ENCODE measurements at regions not wholly inside any gene's neighbourhood (a gene's known extent, or its start where the extent isn't known, plus 50 kb on each side); places are given as distances from the start of the nearest gene placed in this dataset.

DNA sequence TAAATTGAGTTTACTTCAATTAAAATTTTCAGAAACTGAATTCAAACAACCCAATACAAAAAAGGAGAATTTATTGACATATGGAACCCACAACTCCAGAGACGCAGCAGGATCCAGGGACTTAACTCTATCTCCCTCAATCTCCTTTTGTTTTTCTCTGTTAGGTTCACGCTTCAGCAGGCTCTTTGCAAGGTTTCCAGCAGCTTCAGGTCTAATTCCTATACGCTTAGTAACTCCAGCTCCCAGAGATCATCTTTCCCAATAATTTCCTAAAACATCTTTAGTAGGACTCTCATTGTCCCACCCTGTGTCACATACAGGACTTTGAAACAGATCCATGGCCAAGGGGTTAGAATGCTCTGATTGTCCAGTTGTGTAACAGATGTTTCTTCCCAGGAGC is 175.2 kb downstream of the RMST start:
- Histone ChIP-seq H3K27ac (no peak overlapping the region), H3K36me3 (no peaks in the 10 kb centered on the region), H3K4me1 (no peaks in the 10 kb centered on the region), H3K9me3 (no peaks in the 10 kb centered on the region), H3K27me3 (no peaks in the 10 kb centered on the region), H3K4me3 (no peak overlapping the region)
- WGBS, 2 donors: 79 to 91% methylated on average over 3 of the region's 3 CpGs
- no peak for TF ChIP-seq EP300 (IDR thresholded peaks at IDR 0.05)
- no peak for TF ChIP-seq POLR2A (IDR thresholded peaks at IDR 0.05)
- TF ChIP-seq, protein P1, sequence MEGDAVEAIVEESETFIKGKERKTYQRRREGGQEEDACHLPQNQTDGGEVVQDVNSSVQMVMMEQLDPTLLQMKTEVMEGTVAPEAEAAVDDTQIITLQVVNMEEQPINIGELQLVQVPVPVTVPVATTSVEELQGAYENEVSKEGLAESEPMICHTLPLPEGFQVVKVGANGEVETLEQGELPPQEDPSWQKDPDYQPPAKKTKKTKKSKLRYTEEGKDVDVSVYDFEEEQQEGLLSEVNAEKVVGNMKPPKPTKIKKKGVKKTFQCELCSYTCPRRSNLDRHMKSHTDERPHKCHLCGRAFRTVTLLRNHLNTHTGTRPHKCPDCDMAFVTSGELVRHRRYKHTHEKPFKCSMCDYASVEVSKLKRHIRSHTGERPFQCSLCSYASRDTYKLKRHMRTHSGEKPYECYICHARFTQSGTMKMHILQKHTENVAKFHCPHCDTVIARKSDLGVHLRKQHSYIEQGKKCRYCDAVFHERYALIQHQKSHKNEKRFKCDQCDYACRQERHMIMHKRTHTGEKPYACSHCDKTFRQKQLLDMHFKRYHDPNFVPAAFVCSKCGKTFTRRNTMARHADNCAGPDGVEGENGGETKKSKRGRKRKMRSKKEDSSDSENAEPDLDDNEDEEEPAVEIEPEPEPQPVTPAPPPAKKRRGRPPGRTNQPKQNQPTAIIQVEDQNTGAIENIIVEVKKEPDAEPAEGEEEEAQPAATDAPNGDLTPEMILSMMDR (IDR thresholded peaks at IDR 0.05): no peak
- no peak for DNase-seq (ENCODE audit: low spot score in 2 of 2)

DNA sequence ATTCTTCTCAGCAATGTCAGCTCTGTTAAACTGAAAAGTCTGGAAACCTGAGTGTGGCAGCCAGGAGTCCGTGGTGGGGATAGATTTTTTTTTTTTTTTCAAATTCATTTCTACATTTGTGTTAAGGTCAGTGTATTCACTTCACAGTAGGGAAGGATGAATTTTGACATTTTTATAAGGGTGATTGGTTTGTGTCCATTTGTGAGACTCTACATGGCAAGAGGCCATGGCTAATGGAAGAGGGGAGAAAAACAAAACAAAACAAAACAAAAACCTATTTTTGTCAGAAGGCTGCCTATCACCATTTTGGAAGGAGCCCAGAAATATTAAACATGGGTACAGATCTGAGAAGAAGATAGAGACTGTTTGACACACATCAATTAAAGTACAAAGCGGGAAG is 176.1 kb downstream of the RMST start:
- no peak overlapping the region for H3K27ac ChIP-seq
- no peak overlapping the region for H3K4me3 ChIP-seq
- no peaks in the 10 kb centered on the region for H3K9me3 ChIP-seq
- TF ChIP-seq, protein P1 (IDR thresholded peaks at IDR 0.05): no peak
- no peak for TF ChIP-seq EP300 (IDR thresholded peaks at IDR 0.05)
- TF ChIP-seq POLR2A (IDR thresholded peaks at IDR 0.05): no peak
- no peak for DNase-seq (ENCODE audit: low spot score in 2 of 2)
- no peaks in the 10 kb centered on the region for H3K4me1 ChIP-seq
- H3K36me3 ChIP-seq: no peaks in the 10 kb centered on the region
- WGBS, 2 donors: 45 to 69% methylated on average over 2 of the region's 2 CpGs
- no peaks in the 10 kb centered on the region for H3K27me3 ChIP-seq

DNA sequence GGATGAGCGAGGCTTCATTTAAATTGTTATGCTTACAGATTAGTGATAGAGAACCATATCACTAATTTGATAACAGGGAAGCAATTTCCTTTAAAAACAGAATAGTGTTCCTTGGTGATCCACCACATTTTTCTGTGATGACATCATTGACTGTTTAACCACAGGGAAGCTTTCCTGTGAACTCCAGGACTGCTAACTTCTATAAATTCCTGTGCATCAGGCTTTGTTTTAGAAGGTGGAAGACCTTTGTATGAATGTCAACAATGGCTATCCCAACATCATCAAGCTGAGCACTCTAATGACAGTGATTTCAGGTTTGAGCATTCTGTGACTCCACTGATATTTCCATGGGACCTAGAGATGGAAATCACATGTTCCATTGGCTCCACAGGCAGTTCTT is 177.1 kb downstream of the RMST start:
- no peak overlapping the region for H3K4me3 ChIP-seq
- H3K36me3 ChIP-seq: no peaks in the 10 kb centered on the region
- WGBS, 2 donors: 87 to 92% methylated on average over 1 of the region's 1 CpG

DNA sequence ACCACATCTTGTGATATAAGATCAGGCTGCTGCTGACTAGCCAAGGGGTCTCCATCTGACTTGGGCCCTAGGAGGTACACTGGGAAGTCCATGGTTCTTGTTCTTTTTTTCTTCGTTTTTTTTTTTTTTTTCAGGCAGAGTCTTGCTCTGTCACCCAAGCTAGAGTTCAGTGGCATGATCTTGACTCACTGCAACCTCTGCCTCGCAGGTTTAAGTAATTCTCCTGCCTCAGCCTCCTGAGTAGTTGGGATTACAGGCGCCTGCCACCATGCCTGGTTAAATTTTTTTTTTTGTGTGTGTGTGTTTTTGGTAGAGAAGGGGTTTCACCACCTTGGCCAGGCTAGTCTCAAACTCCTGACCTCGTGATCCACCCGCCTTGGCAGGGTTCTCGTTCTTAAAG is 178.2 kb downstream of the RMST start:
- H3K36me3 ChIP-seq: no peaks in the 10 kb centered on the region
- no peak for TF ChIP-seq POLR2A (IDR thresholded peaks at IDR 0.05)
- TF ChIP-seq EP300 (IDR thresholded peaks at IDR 0.05): no peak
- TF ChIP-seq, protein P1 (IDR thresholded peaks at IDR 0.05): no peak
- no peaks in the 10 kb centered on the region for H3K27me3 ChIP-seq
- H3K4me3 ChIP-seq: no peak overlapping the region
- no peaks in the 10 kb centered on the region for H3K4me1 ChIP-seq
- H3K27ac ChIP-seq: no peak overlapping the region
- 87 to 91% methylated on average over 6 of the region's 6 CpGs for WGBS, 2 donors
- H3K9me3 ChIP-seq: no peaks in the 10 kb centered on the region
- no peak for DNase-seq (ENCODE audit: low spot score in 2 of 2)

More for the DNA sequence above, 177.1 kb downstream of the RMST start:
- no peaks in the 10 kb centered on the region for H3K27me3 ChIP-seq
- H3K4me1 ChIP-seq: no peaks in the 10 kb centered on the region
- TF ChIP-seq POLR2A (IDR thresholded peaks at IDR 0.05) (no peak), EP300 (IDR thresholded peaks at IDR 0.05) (no peak)
- TF ChIP-seq, protein P1 (IDR thresholded peaks at IDR 0.05): no peak
- DNase-seq (ENCODE audit: low spot score in 2 of 2): no peak
- H3K27ac ChIP-seq: no peak overlapping the region
- no peaks in the 10 kb centered on the region for H3K9me3 ChIP-seq

DNA sequence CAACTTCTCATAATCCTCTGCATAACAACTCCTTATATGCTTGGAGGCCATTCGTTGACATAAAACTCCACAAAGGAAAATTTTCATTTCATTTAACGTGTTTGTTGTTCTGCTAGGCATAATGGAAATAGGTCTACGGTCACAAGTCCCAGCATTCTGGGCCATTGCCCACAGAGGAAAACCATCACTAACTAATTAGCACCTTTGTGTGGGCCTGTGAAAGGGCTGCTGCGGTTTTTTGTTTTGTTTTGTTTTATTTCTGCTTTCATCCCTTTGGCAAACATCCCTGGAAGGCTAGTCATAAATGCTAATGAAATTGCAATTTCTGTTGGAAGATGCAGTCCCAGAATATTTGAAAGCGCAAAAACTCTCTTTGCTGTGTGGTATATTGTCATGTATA is 180.3 kb downstream of the RMST start:
- WGBS, 2 donors: 54 to 62% methylated on average over 5 of the region's 5 CpGs
- TF ChIP-seq EP300 (IDR thresholded peaks at IDR 0.05) (no peak), POLR2A (IDR thresholded peaks at IDR 0.05) (no peak)
- TF ChIP-seq, protein P1 (IDR thresholded peaks at IDR 0.05): no peak
- H3K27me3 ChIP-seq: no peaks in the 10 kb centered on the region
- H3K27ac ChIP-seq: no peak overlapping the region
- H3K9me3 ChIP-seq: no peaks in the 10 kb centered on the region
- DNase-seq (ENCODE audit: low spot score in 2 of 2): no peak
- H3K4me3 ChIP-seq: no peak overlapping the region
- no peaks in the 10 kb centered on the region for H3K4me1 ChIP-seq
- H3K36me3 ChIP-seq: no peaks in the 10 kb centered on the region

Measured in tibial nerve (tissue), 4 donors.